Activated CD8-positive, alpha-beta memory T cell treated with anti-CD3 and anti-CD28 coated beads for 36 hours (primary cell): ENCODE measurements at regions not wholly inside any gene's neighbourhood (a gene's known extent, or its start where the extent isn't known, plus 50 kb on each side); places are given as distances from the start of the nearest gene placed in this dataset.
"Not testable (repeated sequence)": the region's sequence is repeated elsewhere in the genome, so short reads cannot be mapped to it uniquely, and the experiment has no call there.

ENCODE experiments used
- CTCF ChIA-PET: fragments of 350-600 bp; sonication (Branson Sonifier 250); formaldehyde crosslinking; loops from one replicate; lab custom pipeline; 2021; ENCODE audit warnings: antibody characterized with exemption; lab: Charles Lee
- POLR2A ChIA-PET: fragments of 350-600 bp; sonication (Branson Sonifier 250); formaldehyde crosslinking; loops from one replicate; lab custom pipeline; 2021; ENCODE audit warnings: antibody characterized with exemption; lab: Charles Lee

GRCh38 chr6:91941838-91942237 is 1355.0 kb upstream of the MAP3K7 start:
- POLR2A ChIA-PET: no interaction called here
- CTCF ChIA-PET: no interaction called here

GRCh38 chr6:91940801-91941200 is 1353.9 kb upstream of the MAP3K7 start:
- ChIA-PET CTCF (no interaction called here), POLR2A (no interaction called here)

- CTCF ChIA-PET: no interaction called here
Measured at GRCh38 chr6:91926827-91927226, 1340.0 kb upstream of the MAP3K7 start.

GRCh38 chr6:91926361-91926760 is 1339.5 kb upstream of the MAP3K7 start:
- POLR2A ChIA-PET: no interaction called here

More at GRCh38 chr6:91926827-91927226, 1340.0 kb upstream of the MAP3K7 start:
- POLR2A ChIA-PET: no interaction called here

GRCh38 chr6:91911945-91912344 is 1325.1 kb upstream of the MAP3K7 start:
- ChIA-PET CTCF (no interaction called here), POLR2A (no interaction called here)

More at GRCh38 chr6:91926361-91926760, 1339.5 kb upstream of the MAP3K7 start:
- CTCF ChIA-PET: no interaction called here

GRCh38 chr6:91904586-91905164 is 1317.8 kb upstream of the MAP3K7 start:
- ChIA-PET POLR2A (no interaction called here), CTCF (no interaction called here)

- POLR2A ChIA-PET: no interaction called here
- CTCF ChIA-PET: no interaction called here
Measured at GRCh38 chr6:91895599-91896285, 1308.9 kb upstream of the MAP3K7 start.

GRCh38 chr6:91886183-91886795 is 1299.4 kb upstream of the MAP3K7 start:
- ChIA-PET POLR2A (no interaction called here), CTCF (no interaction called here)

GRCh38 chr6:91881791-91882190 is 1294.9 kb upstream of the MAP3K7 start:
- CTCF ChIA-PET, POLR2A ChIA-PET: not testable (repeated sequence)

- POLR2A ChIA-PET: no interaction called here
- CTCF ChIA-PET: no interaction called here
Measured at GRCh38 chr6:91879386-91879995, 1292.6 kb upstream of the MAP3K7 start.

GRCh38 chr6:91877994-91878393 is 1291.1 kb upstream of the MAP3K7 start:
- CTCF ChIA-PET: no interaction called here

GRCh38 chr6:91874971-91875370 is 1288.1 kb upstream of the MAP3K7 start:
- ChIA-PET CTCF (no interaction called here), POLR2A (no interaction called here)

More at GRCh38 chr6:91877994-91878393, 1291.1 kb upstream of the MAP3K7 start:
- POLR2A ChIA-PET: no interaction called here

- POLR2A ChIA-PET: no interaction called here
- CTCF ChIA-PET: no interaction called here
Measured at GRCh38 chr6:91868539-91869202, 1281.8 kb upstream of the MAP3K7 start.

- POLR2A ChIA-PET: no interaction called here
Measured at GRCh38 chr6:91865889-91866288, 1279.0 kb upstream of the MAP3K7 start.

GRCh38 chr6:91864911-91865310 is 1278.0 kb upstream of the MAP3K7 start:
- ChIA-PET CTCF (no interaction called here), POLR2A (no interaction called here)

More at GRCh38 chr6:91865889-91866288, 1279.0 kb upstream of the MAP3K7 start:
- CTCF ChIA-PET: no interaction called here

- CTCF ChIA-PET: interaction anchor here (1.0 kb wide), 1 partner anchor 40 kb away, joined by 3 read pairs; no protein-coding TSS in a partner anchor
- POLR2A ChIA-PET: no interaction called here
Measured at GRCh38 chr6:91860541-91861335, 1273.9 kb upstream of the MAP3K7 start.

GRCh38 chr6:91852252-91852651 is 1265.4 kb upstream of the MAP3K7 start:
- POLR2A ChIA-PET: no interaction called here
- CTCF ChIA-PET: no interaction called here

GRCh38 chr6:91834813-91835212 is 1247.9 kb upstream of the MAP3K7 start:
- POLR2A ChIA-PET: no interaction called here
- CTCF ChIA-PET: no interaction called here

GRCh38 chr6:91827151-91827550 is 1240.3 kb upstream of the MAP3K7 start:
- POLR2A ChIA-PET: no interaction called here
- CTCF ChIA-PET: no interaction called here
